ENCODE measurements at regions not wholly inside any gene's neighbourhood (a gene's known extent, or its start where the extent isn't known, plus 50 kb on each side); places are given as distances from the start of the nearest gene placed in this dataset.
"Not testable (repeated sequence)": the region's sequence is repeated elsewhere in the genome, so short reads cannot be mapped to it uniquely, and the experiment has no call there.

DNA sequence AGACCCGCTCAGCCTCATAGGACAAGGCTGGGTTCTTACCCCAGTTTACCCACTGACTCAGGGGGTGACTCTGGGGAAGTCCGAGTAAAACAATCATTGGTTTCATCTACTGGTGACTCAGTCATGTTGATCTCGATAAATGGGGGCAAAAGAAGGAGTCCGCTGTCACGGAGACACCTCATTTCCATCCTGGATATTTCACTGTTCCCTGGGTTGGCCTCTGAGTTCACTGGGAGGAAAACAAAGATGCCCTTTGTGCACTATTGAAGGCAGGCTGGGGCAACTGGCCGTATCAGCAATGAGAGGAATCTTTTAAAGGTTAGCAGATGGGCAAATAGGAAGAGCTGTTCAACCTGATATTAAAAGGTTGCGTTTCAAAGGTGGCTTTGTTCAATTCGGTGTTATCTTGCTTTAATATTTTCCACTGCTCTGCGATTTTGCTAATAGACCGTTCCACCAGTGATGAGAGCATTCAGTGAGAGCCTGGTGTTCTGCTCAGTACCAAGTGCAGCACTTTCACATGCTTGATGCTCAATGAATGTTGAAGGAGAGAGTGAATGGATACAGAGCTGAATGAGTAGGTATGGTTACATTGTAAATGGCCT, 110.2 kb upstream of the EGFLAM start:
- no peaks in the 10 kb centered on the region for H3K4me1 ChIP-seq
- no peaks in the 10 kb centered on the region for H3K27me3 ChIP-seq
- TF ChIP-seq, protein P1, sequence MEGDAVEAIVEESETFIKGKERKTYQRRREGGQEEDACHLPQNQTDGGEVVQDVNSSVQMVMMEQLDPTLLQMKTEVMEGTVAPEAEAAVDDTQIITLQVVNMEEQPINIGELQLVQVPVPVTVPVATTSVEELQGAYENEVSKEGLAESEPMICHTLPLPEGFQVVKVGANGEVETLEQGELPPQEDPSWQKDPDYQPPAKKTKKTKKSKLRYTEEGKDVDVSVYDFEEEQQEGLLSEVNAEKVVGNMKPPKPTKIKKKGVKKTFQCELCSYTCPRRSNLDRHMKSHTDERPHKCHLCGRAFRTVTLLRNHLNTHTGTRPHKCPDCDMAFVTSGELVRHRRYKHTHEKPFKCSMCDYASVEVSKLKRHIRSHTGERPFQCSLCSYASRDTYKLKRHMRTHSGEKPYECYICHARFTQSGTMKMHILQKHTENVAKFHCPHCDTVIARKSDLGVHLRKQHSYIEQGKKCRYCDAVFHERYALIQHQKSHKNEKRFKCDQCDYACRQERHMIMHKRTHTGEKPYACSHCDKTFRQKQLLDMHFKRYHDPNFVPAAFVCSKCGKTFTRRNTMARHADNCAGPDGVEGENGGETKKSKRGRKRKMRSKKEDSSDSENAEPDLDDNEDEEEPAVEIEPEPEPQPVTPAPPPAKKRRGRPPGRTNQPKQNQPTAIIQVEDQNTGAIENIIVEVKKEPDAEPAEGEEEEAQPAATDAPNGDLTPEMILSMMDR (IDR thresholded peaks at IDR 0.05): no peak
- no peak overlapping the region for H3K4me3 ChIP-seq
- H3K9me3 ChIP-seq: no peaks in the 10 kb centered on the region
- no peak overlapping the region for H3K27ac ChIP-seq
- H3K36me3 ChIP-seq: no peaks in the 10 kb centered on the region
- no peak for DNase-seq (ENCODE audit: low spot score)

DNA sequence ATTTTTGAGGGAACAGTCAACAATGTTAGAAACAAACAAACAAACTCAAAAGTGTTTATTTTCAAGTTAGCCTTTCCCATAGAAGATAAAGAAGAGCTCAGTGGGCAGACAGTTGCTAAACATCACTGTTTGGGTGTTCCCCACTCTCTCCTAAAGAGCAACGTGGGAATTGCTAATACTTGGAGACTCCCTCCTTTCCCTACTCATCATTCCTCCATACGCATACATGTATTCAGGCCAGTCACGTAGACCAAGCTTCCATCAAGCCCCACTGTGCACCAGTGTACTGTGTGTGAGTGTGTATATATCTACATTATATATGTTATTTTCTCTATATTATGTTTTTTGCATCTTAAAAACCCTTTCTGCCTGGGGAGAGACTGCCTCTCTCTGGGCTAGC, 115.0 kb upstream of the EGFLAM start:
- no peak overlapping the region for H3K27ac ChIP-seq
- H3K9me3 ChIP-seq: no peaks in the 10 kb centered on the region
- no peaks in the 10 kb centered on the region for H3K4me1 ChIP-seq
- no peaks in the 10 kb centered on the region for H3K27me3 ChIP-seq
- TF ChIP-seq, protein P1 (IDR thresholded peaks at IDR 0.05): no peak
- no peaks in the 10 kb centered on the region for H3K36me3 ChIP-seq
- DNase-seq (ENCODE audit: low spot score): no peak
- no peak overlapping the region for H3K4me3 ChIP-seq

DNA sequence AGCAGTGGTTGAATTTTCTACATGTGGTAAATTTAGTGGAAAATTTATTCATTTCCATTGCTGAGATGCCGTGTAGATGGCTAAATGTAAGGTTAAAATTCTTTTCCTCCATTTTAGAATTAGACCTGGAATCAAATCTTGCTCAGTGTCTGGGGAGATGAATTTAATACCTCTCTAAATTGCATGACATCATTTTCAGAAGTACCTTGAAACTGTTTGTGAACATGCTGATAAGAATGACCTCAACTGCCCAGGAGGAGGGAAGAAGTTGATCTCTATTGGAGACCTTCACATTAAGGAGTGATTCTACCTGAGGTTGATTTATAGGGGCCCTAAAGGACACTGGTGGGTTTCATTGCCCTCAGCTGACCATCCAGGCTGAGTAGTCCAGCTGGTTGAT, 116.7 kb upstream of the EGFLAM start:
- Histone ChIP-seq H3K4me3 (no peak overlapping the region), H3K27ac (no peak overlapping the region), H3K4me1 (no peaks in the 10 kb centered on the region), H3K27me3 (no peaks in the 10 kb centered on the region), H3K9me3 (no peaks in the 10 kb centered on the region), H3K36me3 (no peaks in the 10 kb centered on the region)
- no peak for DNase-seq (ENCODE audit: low spot score)
- TF ChIP-seq, protein P1 (IDR thresholded peaks at IDR 0.05): no peak

DNA sequence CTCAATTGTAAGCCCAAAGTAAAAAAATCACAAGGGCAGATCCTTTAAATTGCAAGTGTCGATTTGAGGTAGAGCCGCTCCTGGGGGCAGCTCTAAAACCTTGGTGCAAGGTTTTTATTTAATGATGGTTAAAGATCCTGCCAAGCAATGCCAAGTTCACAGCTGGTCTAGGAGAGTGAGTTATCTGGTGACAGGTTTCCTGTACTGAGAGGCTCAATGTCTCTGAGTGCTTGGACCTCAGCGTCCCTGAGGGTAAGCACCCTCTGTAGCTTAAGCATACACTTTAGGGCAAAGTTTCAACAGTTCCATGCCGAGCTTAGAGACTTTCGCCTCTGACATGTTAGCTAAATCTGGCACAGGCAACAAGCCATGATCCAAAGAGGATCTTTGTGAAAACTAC, 119.8 kb upstream of the EGFLAM start:
- Histone ChIP-seq H3K9me3 (no peaks in the 10 kb centered on the region), H3K4me3 (no peak overlapping the region), H3K27ac (no peak overlapping the region), H3K27me3 (no peaks in the 10 kb centered on the region), H3K36me3 (no peaks in the 10 kb centered on the region), H3K4me1 (no peaks in the 10 kb centered on the region)
- DNase-seq (ENCODE audit: low spot score): no peak
- TF ChIP-seq, protein P1 (IDR thresholded peaks at IDR 0.05): no peak

DNA sequence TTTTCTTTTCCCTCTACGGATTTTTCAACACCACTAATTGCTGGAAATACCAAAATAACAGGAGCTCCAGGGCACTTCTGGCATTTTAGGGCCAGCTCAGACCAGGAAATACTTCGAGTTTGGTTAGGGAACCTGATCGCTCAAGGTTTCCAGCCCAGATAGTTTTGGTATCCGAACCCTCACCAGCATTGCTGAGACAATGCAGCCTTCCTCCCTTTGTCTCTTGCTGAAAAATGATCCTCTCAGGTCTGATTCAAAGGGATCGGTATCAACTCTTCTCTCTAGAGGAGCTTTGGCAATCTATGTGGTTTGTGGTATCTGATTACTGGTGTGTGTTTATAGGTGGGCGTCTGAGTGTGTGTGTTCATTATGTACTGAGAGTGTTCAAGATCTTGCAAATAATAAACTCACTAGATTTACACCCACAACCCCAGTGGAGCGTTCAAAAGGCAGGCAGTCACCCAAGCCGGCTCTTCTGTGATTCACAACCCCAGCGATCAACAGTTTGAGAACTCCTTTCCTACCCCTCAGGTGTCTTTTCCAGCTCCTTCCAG, 122.8 kb upstream of the EGFLAM start:
- TF ChIP-seq, protein P1 (IDR thresholded peaks at IDR 0.05): no peak
- Histone ChIP-seq H3K36me3 (no peaks in the 10 kb centered on the region), H3K27ac (no peak overlapping the region), H3K4me1 (no peaks in the 10 kb centered on the region), H3K9me3 (no peaks in the 10 kb centered on the region), H3K27me3 (no peaks in the 10 kb centered on the region), H3K4me3 (no peak overlapping the region)
- DNase-seq (ENCODE audit: low spot score): no peak

DNA sequence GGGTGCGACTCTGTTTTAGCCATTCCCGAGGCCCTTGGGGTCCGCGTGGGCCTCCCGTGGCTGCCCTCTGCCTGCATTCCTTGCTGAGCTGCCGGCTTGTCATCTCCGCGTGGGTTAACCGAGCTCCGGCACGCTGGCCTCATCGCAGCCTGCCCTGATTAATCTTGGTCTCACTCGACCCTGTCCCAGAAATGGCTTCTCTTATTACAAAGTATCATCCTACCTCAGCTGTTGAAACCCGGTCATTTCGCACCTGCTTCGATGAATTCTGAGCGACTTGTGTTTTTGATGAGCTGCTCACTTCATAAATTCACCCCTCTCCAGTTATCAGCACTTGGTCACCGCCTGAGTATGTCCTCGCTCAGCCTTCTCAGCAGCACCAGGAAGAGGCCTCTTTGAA, 123.5 kb upstream of the EGFLAM start:
- Histone ChIP-seq H3K9me3 (no peaks in the 10 kb centered on the region), H3K4me3 (no peak overlapping the region), H3K4me1 (no peaks in the 10 kb centered on the region), H3K36me3 (no peaks in the 10 kb centered on the region), H3K27ac (no peak overlapping the region), H3K27me3 (no peaks in the 10 kb centered on the region)
- TF ChIP-seq, protein P1 (IDR thresholded peaks at IDR 0.05): no peak
- no peak for DNase-seq (ENCODE audit: low spot score)

DNA sequence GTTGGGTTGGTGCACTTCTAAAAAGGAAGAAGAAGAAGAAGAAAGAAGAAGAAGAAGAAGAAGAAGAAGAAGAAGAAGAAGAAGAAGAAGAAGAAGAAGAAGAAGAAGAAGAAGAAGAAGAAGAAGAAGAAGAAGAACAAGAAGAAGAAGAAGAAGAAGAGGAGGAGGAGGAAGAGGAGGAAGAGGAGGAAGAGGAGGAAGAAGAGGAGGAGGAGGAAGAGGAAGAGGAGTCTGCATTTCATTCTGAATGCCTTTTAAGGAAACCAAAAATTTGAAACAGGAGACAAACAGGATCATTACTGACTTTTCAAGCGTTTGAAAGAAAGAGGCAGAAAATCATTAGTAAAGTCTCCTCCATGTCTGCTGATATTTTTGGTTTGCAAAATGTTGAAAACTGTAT, 124.1 kb upstream of the EGFLAM start:
- not testable (repeated sequence) for H3K4me1 ChIP-seq; DNase-seq (ENCODE audit: low spot score); H3K9me3 ChIP-seq; H3K4me3 ChIP-seq; H3K27me3 ChIP-seq; H3K36me3 ChIP-seq; H3K27ac ChIP-seq

Measured in right atrium auricular region (tissue), 2 donors.